ENCODE measurements at regions not wholly inside any gene's neighbourhood (a gene's known extent, or its start where the extent isn't known, plus 50 kb on each side); places are given as distances from the start of the nearest gene placed in this dataset.
"Not testable (repeated sequence)": the region's sequence is repeated elsewhere in the genome, so short reads cannot be mapped to it uniquely, and the experiment has no call there.

DNA sequence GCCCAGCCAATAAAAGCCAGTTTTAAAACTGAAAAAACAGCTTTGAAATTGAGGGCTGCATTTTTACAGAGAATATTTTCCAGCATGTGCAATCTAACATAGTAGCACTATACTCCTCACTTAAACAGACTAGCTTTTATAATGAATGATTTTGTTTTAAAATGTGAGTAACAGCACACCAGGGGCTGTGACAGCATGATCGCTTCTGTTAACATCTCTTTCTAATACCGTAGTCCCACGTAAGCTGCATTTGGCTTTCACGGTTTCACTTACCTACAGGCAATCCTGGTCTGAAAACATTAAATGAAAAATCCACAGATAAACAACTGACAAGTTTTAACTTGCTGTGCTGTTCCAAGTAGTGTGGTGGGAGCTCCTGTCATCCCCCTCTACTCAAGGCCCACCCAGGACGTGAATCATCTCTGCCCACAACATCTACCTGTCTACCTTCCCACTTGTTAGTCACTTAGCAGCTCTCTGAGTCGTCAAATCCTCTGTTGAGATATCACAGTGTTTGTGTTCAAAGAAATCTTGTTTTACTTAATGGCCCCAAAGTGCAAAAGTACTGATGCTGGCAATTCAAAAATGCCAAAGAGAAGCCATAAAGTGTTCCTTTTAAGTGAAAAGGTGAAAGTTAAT, 74.0 kb upstream of the THOC3 start:
- not testable (repeated sequence) for TF ChIP-seq POLR2AphosphoS5 (IDR thresholded peaks at IDR 0.05; ENCODE audit: low read depth); SPI1 (IDR thresholded peaks at IDR 0.05; ENCODE audit: borderline replicate concordance, low read depth)
- TF ChIP-seq, protein P1, sequence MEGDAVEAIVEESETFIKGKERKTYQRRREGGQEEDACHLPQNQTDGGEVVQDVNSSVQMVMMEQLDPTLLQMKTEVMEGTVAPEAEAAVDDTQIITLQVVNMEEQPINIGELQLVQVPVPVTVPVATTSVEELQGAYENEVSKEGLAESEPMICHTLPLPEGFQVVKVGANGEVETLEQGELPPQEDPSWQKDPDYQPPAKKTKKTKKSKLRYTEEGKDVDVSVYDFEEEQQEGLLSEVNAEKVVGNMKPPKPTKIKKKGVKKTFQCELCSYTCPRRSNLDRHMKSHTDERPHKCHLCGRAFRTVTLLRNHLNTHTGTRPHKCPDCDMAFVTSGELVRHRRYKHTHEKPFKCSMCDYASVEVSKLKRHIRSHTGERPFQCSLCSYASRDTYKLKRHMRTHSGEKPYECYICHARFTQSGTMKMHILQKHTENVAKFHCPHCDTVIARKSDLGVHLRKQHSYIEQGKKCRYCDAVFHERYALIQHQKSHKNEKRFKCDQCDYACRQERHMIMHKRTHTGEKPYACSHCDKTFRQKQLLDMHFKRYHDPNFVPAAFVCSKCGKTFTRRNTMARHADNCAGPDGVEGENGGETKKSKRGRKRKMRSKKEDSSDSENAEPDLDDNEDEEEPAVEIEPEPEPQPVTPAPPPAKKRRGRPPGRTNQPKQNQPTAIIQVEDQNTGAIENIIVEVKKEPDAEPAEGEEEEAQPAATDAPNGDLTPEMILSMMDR (IDR thresholded peaks at IDR 0.05; ENCODE audit: insufficient read depth, low read length): not testable (repeated sequence)
